Neural cell (in vitro differentiated cells): ENCODE measurements at regions not wholly inside any gene's neighbourhood (a gene's known extent, or its start where the extent isn't known, plus 50 kb on each side); places are given as distances from the start of the nearest gene placed in this dataset.

Source experiments
- H2AFZ ChIP-seq: fragments of 200-600, 300-800 bp; sonication (generic), shearing (Covaris generic); 2 replicates; pipeline ENCODE4 v1.6.0; 2014; ENCODE audit warnings: low read depth, mild to moderate bottlenecking, antibody characterized with exemption, low read length, moderate library complexity
- H3F3A ChIP-seq: fragments of 200-600 bp; shearing (Covaris generic); 2 replicates; pipeline ENCODE4 v1.6.1; 2016; ENCODE audit warnings: mild to moderate bottlenecking, moderate library complexity, mixed read lengths, antibody characterized with exemption, low read length; ENCODE audit not compliant: insufficient read depth, poor library complexity, severe bottlenecking
- H3K27ac ChIP-seq: fragments of 200-600, 300-800 bp; sonication (generic), shearing (Covaris generic); 2 replicates; pipeline ENCODE4 v1.5.1; 2014; ENCODE audit warnings: mild to moderate bottlenecking, low read length, moderate library complexity
- H3K27me3 ChIP-seq: fragments of 300-800, 200-600 bp; sonication (generic), shearing (Covaris generic); 2 replicates; pipeline ENCODE4 v1.6.0; 2014; ENCODE audit warnings: mild to moderate bottlenecking, low read depth, low read length, moderate library complexity; ENCODE audit not compliant: insufficient read depth
- H3K36me3 ChIP-seq: fragments of 300-800, 200-600 bp; sonication (generic), shearing (Covaris generic); 2 replicates; pipeline ENCODE4 v1.5.1; 2014; ENCODE audit warnings: mild to moderate bottlenecking, antibody characterized with exemption, low read length, moderate library complexity; ENCODE audit not compliant: insufficient read depth
- H3K4me2 ChIP-seq: fragments of 300-800, 200-600 bp; sonication (generic), shearing (Covaris generic); 2 replicates; pipeline ENCODE4 v1.6.0; 2014; ENCODE audit warnings: mild to moderate bottlenecking, low read length
- H3K4me3 ChIP-seq: fragments of 300-800, 200-600 bp; sonication (generic), shearing (Covaris generic); 2 replicates; pipeline ENCODE4 v1.5.1; 2014; ENCODE audit warnings: mild to moderate bottlenecking, low read length, moderate library complexity
- H3K79me2 ChIP-seq: fragments of 200-600 bp; shearing (Covaris generic); replicated peaks from 2 replicates; pipeline ENCODE4 v1.6.0; 2014; ENCODE audit warnings: mild to moderate bottlenecking, low read length, moderate library complexity; ENCODE audit not compliant: insufficient read depth
- H3K9ac ChIP-seq: fragments of 300-800, 200-600 bp; sonication (generic), shearing (Covaris generic); 2 replicates; pipeline ENCODE4 v1.6.1; 2016; ENCODE audit warnings: mild to moderate bottlenecking, low read length, mixed read lengths
- H3K9me2 ChIP-seq: fragments of 200-600 bp; shearing (Covaris generic); 2 replicates; pipeline ENCODE4 v1.6.1; 2016; ENCODE audit warnings: mild to moderate bottlenecking, low read length, mixed read lengths; ENCODE audit not compliant: insufficient read depth
- H3K9me3 ChIP-seq: fragments of 200-600, 300-800 bp; sonication (generic), shearing (Covaris generic); 2 replicates; pipeline ENCODE4 v1.6.1; 2016; ENCODE audit warnings: mild to moderate bottlenecking, mixed run types, low read length, moderate library complexity, mixed read lengths
- H4K20me1 ChIP-seq: fragments of 200-600 bp; shearing (Covaris generic); 2 replicates; pipeline ENCODE4 v1.6.1; 2016; ENCODE audit warnings: mild to moderate bottlenecking, mixed run types; ENCODE audit not compliant: insufficient read depth
- EP300 ChIP-seq: fragments of 450-650 bp; conservative IDR thresholded peaks from 2 replicates; pipeline ENCODE4 v1.6.1; 2014; ENCODE audit warnings: antibody characterized with exemption, mild to moderate bottlenecking, moderate library complexity; ENCODE audit not compliant: poor library complexity, severe bottlenecking
- EZH2 ChIP-seq: fragments of 200-600, 300-800 bp; shearing (Covaris generic), sonication (generic); IDR thresholded peaks from 2 replicates; pipeline ENCODE4 v1.6.1; 2014; ENCODE audit warnings: antibody characterized with exemption, low read length, borderline replicate concordance, mild to moderate bottlenecking; ENCODE audit not compliant: insufficient read depth, poor library complexity, severe bottlenecking
- MXI1 ChIP-seq: fragments of 450-650 bp; conservative IDR thresholded peaks from 2 replicates; pipeline ENCODE4 v1.6.1; 2014; ENCODE audit warnings: antibody characterized with exemption, mild to moderate bottlenecking; ENCODE audit not compliant: poor library complexity, severe bottlenecking
- POLR2AphosphoS5 ChIP-seq: IDR thresholded peaks from 2 replicates; pipeline ENCODE4 v1.6.1; 2012
- RAD21 ChIP-seq: fragments of 450-650 bp; conservative IDR thresholded peaks from 2 replicates; pipeline ENCODE4 v1.6.1; 2014; ENCODE audit warnings: antibody characterized with exemption, mild to moderate bottlenecking, moderate library complexity
- SMC3 ChIP-seq: fragments of 450-650 bp; conservative IDR thresholded peaks from 2 replicates; pipeline ENCODE4 v1.6.1; 2014; ENCODE audit warnings: antibody characterized with exemption, mild to moderate bottlenecking, moderate library complexity; ENCODE audit not compliant: poor library complexity
- TAF1 ChIP-seq: IDR thresholded peaks from 2 replicates; pipeline ENCODE4 v1.6.1; 2012; ENCODE audit warnings: low read depth
- TF ChIP-seq, protein P1 (sequence below): IDR thresholded peaks from 2 replicates; pipeline ENCODE4 v1.6.1; 2012; ENCODE audit warnings: borderline replicate concordance
- TF ChIP-seq, protein P2 (sequence below): fragments of 450-650 bp; IDR thresholded peaks from 2 replicates; pipeline ENCODE4 v1.5.1; 2014; ENCODE audit warnings: antibody characterized with exemption, mild to moderate bottlenecking, moderate library complexity; ENCODE audit not compliant: poor library complexity, severe bottlenecking

DNA sequence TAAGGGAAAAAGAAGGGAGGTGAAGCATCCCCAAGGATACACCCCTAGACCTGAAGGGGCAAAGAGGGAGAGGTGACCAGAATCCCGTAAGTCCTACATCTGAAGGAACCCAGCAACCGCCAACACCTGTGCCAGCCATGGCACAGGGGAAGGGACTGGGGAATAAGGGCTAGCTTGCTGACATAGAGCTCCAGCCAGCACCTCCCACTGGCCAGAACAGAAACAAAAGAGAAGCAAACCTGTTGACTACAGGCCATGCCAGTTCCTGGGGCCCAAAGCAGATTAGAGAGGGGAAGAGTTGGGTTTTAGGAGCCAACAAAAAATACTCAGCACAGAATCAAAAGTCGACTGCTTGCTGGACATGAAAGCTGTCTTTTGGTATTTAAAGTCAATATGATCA is 244.6 kb downstream of the SUCLG1 start:
- Histone ChIP-seq H2AFZ (no peak overlapping the region), H3F3A (no peaks in the 10 kb centered on the region), H3K36me3 (no peaks in the 10 kb centered on the region), H3K9me3 (no peaks in the 10 kb centered on the region), H4K20me1 (no peaks in the 10 kb centered on the region), H3K9me2 (no peaks in the 10 kb centered on the region), H3K9ac (no peak overlapping the region), H3K79me2 (no peaks in the 10 kb centered on the region), H3K27me3 (no peaks in the 10 kb centered on the region), H3K27ac (no peak overlapping the region), H3K4me3 (no peak overlapping the region), H3K4me2 (no peak overlapping the region)
- TF ChIP-seq EP300 (no peak), POLR2AphosphoS5 (no peak)

DNA sequence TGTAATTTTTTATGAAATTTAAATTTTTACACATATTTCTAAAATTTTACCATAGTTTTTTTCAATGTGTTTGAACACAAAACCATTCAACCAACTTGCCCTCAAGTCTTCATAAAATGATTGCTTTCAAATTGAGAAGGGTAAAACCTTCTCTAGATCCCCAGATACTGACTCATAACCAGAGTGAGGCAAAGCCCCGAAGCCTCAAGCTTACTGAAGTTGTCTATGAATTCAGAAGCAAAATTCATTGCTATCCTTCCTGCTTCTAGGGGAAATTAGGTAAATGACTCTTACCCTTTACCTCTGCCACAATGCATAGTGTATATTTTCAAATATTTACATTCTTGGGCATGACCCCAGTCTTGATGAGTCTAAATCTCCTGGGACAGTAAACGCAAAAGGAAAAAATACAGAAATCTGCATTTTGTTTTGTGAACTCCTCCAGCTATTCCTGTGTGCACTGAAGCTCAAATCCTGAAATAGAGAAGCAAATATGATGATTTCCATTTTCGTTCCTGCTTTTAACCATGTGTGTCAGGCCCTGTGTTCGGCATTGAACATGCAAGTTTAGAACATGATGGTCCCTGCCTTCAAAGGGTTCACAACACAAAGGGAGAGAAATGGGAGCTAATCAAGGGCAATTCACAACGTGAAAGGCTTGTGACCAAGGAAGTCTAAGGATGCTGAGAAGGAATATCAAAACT is 246.3 kb downstream of the SUCLG1 start:
- Histone ChIP-seq H3K27me3 (no peaks in the 10 kb centered on the region), H3F3A (no peaks in the 10 kb centered on the region), H3K9ac (no peak overlapping the region), H3K9me3 (no peaks in the 10 kb centered on the region), H3K36me3 (no peaks in the 10 kb centered on the region), H3K27ac (no peak overlapping the region), H4K20me1 (no peaks in the 10 kb centered on the region), H3K79me2 (no peaks in the 10 kb centered on the region), H2AFZ (no peak overlapping the region), H3K4me3 (no peak overlapping the region), H3K4me2 (no peak overlapping the region), H3K9me2 (no peaks in the 10 kb centered on the region)
- no peak for TF ChIP-seq TAF1
- no peak for TF ChIP-seq RAD21
- no peak for TF ChIP-seq EP300
- TF ChIP-seq, protein P1, sequence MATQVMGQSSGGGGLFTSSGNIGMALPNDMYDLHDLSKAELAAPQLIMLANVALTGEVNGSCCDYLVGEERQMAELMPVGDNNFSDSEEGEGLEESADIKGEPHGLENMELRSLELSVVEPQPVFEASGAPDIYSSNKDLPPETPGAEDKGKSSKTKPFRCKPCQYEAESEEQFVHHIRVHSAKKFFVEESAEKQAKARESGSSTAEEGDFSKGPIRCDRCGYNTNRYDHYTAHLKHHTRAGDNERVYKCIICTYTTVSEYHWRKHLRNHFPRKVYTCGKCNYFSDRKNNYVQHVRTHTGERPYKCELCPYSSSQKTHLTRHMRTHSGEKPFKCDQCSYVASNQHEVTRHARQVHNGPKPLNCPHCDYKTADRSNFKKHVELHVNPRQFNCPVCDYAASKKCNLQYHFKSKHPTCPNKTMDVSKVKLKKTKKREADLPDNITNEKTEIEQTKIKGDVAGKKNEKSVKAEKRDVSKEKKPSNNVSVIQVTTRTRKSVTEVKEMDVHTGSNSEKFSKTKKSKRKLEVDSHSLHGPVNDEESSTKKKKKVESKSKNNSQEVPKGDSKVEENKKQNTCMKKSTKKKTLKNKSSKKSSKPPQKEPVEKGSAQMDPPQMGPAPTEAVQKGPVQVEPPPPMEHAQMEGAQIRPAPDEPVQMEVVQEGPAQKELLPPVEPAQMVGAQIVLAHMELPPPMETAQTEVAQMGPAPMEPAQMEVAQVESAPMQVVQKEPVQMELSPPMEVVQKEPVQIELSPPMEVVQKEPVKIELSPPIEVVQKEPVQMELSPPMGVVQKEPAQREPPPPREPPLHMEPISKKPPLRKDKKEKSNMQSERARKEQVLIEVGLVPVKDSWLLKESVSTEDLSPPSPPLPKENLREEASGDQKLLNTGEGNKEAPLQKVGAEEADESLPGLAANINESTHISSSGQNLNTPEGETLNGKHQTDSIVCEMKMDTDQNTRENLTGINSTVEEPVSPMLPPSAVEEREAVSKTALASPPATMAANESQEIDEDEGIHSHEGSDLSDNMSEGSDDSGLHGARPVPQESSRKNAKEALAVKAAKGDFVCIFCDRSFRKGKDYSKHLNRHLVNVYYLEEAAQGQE = no peak
- no peak for TF ChIP-seq SMC3
- no peak for TF ChIP-seq MXI1
- TF ChIP-seq, protein P2, sequence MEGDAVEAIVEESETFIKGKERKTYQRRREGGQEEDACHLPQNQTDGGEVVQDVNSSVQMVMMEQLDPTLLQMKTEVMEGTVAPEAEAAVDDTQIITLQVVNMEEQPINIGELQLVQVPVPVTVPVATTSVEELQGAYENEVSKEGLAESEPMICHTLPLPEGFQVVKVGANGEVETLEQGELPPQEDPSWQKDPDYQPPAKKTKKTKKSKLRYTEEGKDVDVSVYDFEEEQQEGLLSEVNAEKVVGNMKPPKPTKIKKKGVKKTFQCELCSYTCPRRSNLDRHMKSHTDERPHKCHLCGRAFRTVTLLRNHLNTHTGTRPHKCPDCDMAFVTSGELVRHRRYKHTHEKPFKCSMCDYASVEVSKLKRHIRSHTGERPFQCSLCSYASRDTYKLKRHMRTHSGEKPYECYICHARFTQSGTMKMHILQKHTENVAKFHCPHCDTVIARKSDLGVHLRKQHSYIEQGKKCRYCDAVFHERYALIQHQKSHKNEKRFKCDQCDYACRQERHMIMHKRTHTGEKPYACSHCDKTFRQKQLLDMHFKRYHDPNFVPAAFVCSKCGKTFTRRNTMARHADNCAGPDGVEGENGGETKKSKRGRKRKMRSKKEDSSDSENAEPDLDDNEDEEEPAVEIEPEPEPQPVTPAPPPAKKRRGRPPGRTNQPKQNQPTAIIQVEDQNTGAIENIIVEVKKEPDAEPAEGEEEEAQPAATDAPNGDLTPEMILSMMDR = no peak
- TF ChIP-seq EZH2 = no peak
- no peak for TF ChIP-seq POLR2AphosphoS5
